HG03469 (cell line): ENCODE measurements at regions not wholly inside any gene's neighbourhood (a gene's known extent, or its start where the extent isn't known, plus 50 kb on each side); places are given as distances from the start of the nearest gene placed in this dataset.

Experiments used
- ATAC-seq: cut with Tn5 transposase; IDR thresholded peaks from one replicate; pipeline ENCODE4 v1.9.1; 2021; ENCODE audit warnings: mild to moderate bottlenecking, moderate library complexity, moderate number of reproducible peaks; ENCODE audit not compliant: unreplicated experiment

GRCh38 chr6:40268614-40269013 lies 318.6 kb downstream of the LRFN2 start:
- no peak for ATAC-seq

DNA sequence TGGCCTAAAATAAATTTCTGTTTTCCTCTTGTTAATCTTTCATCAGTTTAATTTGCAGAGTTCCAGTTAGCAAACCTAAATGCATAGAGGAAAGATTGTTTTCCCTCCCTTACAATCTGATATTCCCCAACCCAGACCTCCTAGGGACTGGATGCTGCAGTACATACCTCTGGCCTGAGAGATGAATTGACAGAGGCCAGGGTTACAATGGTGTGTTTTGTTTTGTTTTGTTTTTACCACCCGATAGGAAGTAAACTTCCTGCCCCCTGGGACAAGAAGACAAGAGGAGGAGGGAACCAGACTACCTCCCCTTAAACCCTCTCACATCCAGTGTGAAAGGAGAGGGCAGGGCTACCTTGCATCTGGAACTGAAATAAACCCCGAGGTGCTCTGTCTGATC lies 319.0 kb downstream of the LRFN2 start:
- no peak for ATAC-seq

GRCh38 chr6:40265615-40266014 lies 321.5 kb downstream of the LRFN2 start:
- no peak for ATAC-seq

DNA sequence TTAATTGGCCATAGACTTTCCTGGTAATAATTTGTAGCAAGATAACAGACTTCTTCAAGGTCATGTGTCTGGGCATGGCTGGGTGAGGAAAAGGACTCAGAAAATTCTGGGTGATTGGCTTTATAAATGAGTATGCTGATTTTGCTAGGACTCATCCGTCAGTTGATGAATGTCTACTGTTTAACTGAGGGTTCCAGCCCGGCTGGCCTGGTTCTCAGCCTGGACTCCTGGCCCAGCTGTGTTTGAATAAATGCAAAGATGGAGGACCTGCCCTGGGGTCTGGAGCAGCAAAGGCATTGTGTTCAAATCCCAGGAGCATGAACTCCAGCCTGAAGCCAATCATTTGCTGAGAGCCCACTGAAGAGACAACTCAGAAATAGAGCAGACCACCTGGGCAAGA lies 323.2 kb downstream of the LRFN2 start:
- no peak for ATAC-seq

GRCh38 chr6:40262363-40262762 lies 324.8 kb downstream of the LRFN2 start:
- no peak for ATAC-seq

DNA sequence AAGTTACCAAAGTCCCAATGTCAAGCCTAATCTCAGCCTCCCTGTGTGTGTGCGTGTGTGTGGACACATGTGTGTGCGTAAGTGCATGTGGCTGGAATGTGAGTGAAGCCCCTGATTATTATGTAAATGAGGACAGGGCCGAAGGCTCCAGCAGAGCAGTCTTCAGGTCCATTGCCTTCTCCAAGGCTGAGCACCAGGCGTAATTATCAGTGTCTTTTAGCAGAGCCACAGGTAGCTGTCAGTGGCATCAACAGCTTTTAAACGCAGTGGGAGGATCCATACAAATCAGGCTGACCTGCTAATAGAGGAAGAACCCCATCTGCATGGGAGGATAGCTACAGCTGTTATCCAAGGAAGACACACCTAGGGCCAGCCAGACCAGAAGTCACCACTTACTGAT lies 324.3 kb upstream of the MOCS1 start:
- no peak for ATAC-seq

GRCh38 chr6:40256831-40257230 lies 322.6 kb upstream of the MOCS1 start:
- ATAC-seq, result no peak

- no peak for ATAC-seq
Measured at GRCh38 chr6:40256224-40256623, 322.0 kb upstream of the MOCS1 start.

- no peak for ATAC-seq
Measured at GRCh38 chr6:40253420-40253819, 319.2 kb upstream of the MOCS1 start.

DNA sequence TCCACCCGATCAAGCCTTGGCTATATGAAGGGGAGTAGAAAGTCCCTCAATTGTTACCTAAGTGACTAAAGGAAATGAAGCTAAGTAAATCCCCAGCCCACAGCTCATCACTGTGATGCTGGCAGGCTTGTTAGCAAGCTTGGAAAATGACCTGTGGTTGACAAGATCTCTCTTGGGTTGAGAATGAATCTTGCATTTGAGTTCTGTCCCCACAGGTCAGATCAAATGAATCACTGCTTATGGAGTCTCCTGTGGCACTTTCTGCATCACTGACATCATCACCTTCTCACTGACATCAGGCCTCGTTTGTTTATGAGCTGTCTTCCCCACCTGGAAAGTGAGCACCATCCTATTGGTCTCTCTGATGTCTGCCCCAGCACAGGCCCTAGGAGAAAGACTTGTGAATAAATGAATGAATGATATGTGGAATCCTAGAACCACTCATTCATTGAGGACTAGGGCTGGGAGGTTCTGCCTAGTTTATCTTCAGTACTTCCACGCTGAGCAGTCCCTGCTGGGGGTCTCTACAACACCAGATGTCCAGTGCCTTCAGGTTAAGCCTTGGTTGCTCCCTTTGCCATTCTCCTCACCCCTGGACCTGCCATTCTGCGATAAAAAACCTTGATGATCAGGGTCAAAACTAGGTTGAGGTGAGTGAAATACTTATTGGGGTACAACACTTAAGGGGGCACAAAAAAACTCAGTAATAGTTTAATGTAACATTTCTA lies 318.4 kb upstream of the MOCS1 start:
- no peak for ATAC-seq

- ATAC-seq, result no peak
Measured at GRCh38 chr6:40251637-40252300, 317.5 kb upstream of the MOCS1 start.

DNA sequence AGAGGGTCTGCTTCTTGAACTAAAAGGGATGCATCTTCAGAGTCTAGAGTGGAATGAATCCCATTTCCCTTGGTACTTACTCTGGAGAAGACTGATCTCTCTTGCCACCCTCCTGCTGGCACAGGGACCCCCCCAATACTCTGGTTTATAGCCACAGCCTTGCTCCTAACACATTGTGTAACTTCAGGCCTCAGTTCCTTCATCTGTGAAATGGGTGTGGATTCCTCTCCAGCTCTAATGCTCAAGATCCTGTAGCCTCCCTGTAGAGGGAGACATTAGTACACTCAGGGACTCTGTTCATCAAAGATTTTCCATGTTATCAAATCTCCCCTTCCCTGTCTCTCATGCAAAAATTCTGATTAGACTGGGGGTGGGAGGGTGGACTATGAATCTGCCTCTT lies 315.7 kb upstream of the MOCS1 start:
- no peak for ATAC-seq

- ATAC-seq, result no peak
Measured at GRCh38 chr6:40247516-40248115, 313.4 kb upstream of the MOCS1 start.

GRCh38 chr6:40244699-40245098 lies 310.4 kb upstream of the MOCS1 start:
- no peak for ATAC-seq

- no peak for ATAC-seq
Measured at GRCh38 chr6:40232698-40233097, 298.4 kb upstream of the MOCS1 start.

DNA sequence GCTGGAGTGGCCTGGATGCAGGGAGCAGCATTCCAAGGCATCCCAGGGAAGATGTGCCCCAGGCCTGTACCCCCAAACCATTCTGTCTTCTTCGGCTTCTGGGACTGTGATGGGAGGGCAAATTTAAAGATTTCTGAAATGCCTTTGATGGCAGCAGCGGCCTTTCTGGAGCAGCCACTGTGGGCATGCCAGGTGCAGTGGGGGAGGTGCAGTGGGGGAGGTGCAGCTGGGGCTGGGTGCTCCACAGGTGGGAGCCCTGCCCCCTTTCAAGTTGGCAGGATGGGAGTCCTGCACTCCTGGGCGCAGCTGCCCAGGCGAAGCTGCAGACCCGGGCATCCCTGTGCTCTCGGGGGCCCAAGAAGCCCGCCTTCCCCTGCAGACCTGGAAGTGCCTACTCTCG lies 293.5 kb upstream of the MOCS1 start:
- ATAC-seq, result no peak

- no peak for ATAC-seq
Measured at GRCh38 chr6:40222354-40222753, 288.1 kb upstream of the MOCS1 start.

- ATAC-seq, result no peak
Measured at GRCh38 chr6:40219799-40220198, 285.5 kb upstream of the MOCS1 start.

DNA sequence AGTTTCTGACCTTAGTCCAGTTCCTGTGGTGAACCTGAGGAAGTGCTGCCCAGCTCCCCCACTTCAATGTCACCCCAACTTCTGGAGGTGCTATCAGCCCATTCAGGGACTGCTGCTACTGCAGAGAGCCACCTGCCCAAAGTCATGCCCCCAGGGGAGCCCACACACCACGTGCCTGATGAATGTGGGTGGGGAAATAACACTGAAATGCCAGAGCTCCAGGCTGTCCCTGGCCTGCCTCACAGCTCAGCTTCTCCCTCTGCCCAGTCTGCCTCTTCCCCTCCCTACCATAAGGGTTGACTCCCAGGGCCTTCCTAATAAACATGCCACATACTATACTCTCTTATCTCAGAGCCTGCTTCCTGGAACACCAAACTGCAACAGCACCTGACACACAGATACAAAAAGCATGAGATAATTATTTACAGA lies 276.4 kb upstream of the MOCS1 start:
- no peak for ATAC-seq

DNA sequence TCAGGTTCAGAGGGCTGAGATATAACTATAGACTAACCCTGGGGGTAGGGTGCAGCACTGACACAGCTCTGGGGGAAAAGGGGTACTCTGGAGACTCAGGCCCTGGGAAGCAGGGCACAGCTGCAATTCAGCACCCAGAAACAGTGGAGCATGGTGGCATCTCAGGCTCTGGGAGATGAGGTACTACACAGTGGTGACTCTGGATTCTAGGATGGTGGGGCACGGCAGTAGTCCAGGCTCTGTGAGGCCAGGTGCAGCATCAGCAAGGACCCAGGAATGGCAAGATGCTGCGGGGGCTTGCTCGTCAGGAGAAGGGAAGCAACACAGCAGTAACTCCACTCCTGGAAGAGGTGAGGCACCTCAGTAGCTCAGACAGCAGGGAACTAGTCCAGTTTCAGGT lies 271.5 kb upstream of the MOCS1 start:
- no peak for ATAC-seq

DNA sequence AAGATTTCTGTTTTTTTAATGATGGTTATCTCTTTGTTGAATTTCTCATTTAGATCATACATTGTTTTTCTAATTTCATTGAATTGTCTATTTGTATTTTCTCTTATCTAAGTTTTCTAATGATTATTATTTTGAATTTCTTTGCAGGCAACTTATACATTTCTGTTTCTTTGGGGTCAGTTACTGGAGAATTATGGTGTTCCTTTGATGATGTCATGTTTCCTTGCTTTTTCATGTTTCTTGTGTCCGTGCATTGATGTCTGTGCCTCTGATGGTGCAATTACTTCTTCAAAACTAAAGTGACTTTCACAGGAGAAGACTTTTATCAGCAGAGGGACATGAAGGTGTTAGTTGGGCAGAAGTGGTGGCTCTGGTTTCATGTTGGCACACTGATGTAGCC lies 270.7 kb upstream of the MOCS1 start:
- ATAC-seq, result no peak

DNA sequence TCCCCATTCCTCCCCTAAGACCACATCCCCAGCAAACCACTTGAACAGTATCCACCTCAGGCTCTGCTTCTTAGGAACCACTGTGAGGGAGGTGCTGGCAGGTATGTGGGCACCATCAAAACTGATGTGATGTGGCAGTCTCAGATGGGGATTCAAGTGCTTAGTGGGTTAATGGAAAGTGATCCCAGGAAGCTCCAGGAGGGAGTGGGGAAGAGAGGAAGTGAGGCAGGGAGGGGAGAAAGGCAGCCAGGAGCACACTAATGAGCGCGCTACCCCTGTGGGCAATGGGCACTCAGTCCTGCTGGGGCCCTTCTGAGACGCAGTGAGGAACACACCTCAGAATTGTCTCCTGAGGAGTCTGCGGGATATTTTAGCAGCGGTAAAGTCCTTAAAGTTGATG lies 263.1 kb upstream of the MOCS1 start:
- no peak for ATAC-seq
